GM23248 (cell line): ENCODE measurements at regions not wholly inside any gene's neighbourhood (a gene's known extent, or its start where the extent isn't known, plus 50 kb on each side); places are given as distances from the start of the nearest gene placed in this dataset.

Source experiments
- DNase-seq: peaks from one replicate; pipeline ENCODE4 v3.0.0-alpha.2; 2015
- H2AFZ ChIP-seq: fragments of 200-600 bp; sonication (generic); 2 replicates; pipeline ENCODE4 v1.6.1; 2016; ENCODE audit warnings: antibody characterized with exemption
- H3F3A ChIP-seq: fragments of 200-600 bp; sonication (generic); 2 replicates; pipeline ENCODE4 v1.6.1; 2016; ENCODE audit warnings: mild to moderate bottlenecking, antibody characterized with exemption, mixed run types; ENCODE audit not compliant: insufficient read depth
- H3K27ac ChIP-seq: fragments of 200-600 bp; sonication (generic); 2 replicates; pipeline ENCODE4 v1.5.1; 2016; ENCODE audit warnings: mild to moderate bottlenecking
- H3K27me3 ChIP-seq: fragments of 200-600 bp; sonication (generic); replicated peaks from 2 replicates; pipeline ENCODE4 v1.6.1; 2016; ENCODE audit warnings: mild to moderate bottlenecking; ENCODE audit not compliant: insufficient read depth
- H3K36me3 ChIP-seq: fragments of 200-600 bp; sonication (generic); 2 replicates; pipeline ENCODE4 v1.6.1; 2016; ENCODE audit warnings: low read depth, mild to moderate bottlenecking
- H3K4me1 ChIP-seq: fragments of 200-600 bp; sonication (generic); 2 replicates; pipeline ENCODE4 v1.6.1; 2016; ENCODE audit warnings: mild to moderate bottlenecking; ENCODE audit not compliant: insufficient read depth
- H3K4me2 ChIP-seq: fragments of 200-600 bp; sonication (generic); one replicate; pipeline ENCODE4 v1.6.1; 2016; ENCODE audit warnings: mild to moderate bottlenecking; ENCODE audit not compliant: unreplicated experiment
- H3K4me3 ChIP-seq: fragments of 200-600 bp; sonication (generic); 2 replicates; pipeline ENCODE4 v1.5.1; 2016; ENCODE audit warnings: mild to moderate bottlenecking
- H3K79me2 ChIP-seq: fragments of 200-600 bp; sonication (generic); 2 replicates; pipeline ENCODE4 v1.6.1; 2016; ENCODE audit warnings: mild to moderate bottlenecking; ENCODE audit not compliant: insufficient read depth
- H3K9ac ChIP-seq: fragments of 200-600 bp; sonication (generic); 2 replicates; pipeline ENCODE4 v1.6.1; 2016; ENCODE audit warnings: mild to moderate bottlenecking
- H3K9me2 ChIP-seq: fragments of 200-600 bp; sonication (generic); 2 replicates; pipeline ENCODE4 v1.6.1; 2016; ENCODE audit warnings: mixed run types, mild to moderate bottlenecking, moderate library complexity; ENCODE audit not compliant: insufficient read depth
- H3K9me3 ChIP-seq: fragments of 200-600 bp; sonication (generic); one replicate; pipeline ENCODE4 v1.6.1; 2017; ENCODE audit warnings: low read depth
- H4K20me1 ChIP-seq: fragments of 200-600 bp; sonication (generic); 2 replicates; pipeline ENCODE4 v1.6.0; 2016; ENCODE audit not compliant: insufficient read depth
- EZH2 ChIP-seq: fragments of 200-600 bp; sonication (generic); IDR thresholded peaks from 2 replicates; pipeline ENCODE4 v1.6.1; 2018; ENCODE audit warnings: antibody characterized with exemption, mild to moderate bottlenecking; ENCODE audit not compliant: insufficient read depth, poor library complexity, severe bottlenecking
- EZH2phosphoT487 ChIP-seq: fragments of 200-600 bp; sonication (generic); IDR thresholded peaks from 2 replicates; pipeline ENCODE4 v1.6.1; 2018; ENCODE audit warnings: antibody characterized with exemption, moderate library complexity, mild to moderate bottlenecking, low read depth; ENCODE audit not compliant: insufficient read depth
- WGBS, 2 experiments: methylation state at CpG; one replicate each; pipeline ENCODE4 v1.1.6; 2015 to 2017; ENCODE audit warnings: low lambda C conversion rate in 2 of 2, low coverage in 1 of 2; ENCODE audit errors: missing lambda C conversion rate in 2 of 2; 5-methylcytosine and 5-hydroxymethylcytosine counted together
- in situ Hi-C: fragments of 300-500 bp; cut with MboI; formaldehyde crosslinking; loops from 2 replicates; pipeline ENCODE4 v1.15.0; 2020

GRCh38 chr13:74868049-74868448 lies 613.9 kb downstream of the TBC1D4 start:
- Histone ChIP-seq H3K9me2 (no peaks in the 10 kb centered on the region), H3K27ac (no peak overlapping the region), H3F3A (peaks cover 18% of the 10 kb centered on the region), H3K4me1 (peaks cover 17% of the 10 kb centered on the region; the same call in 1 of the 2 replicates), H4K20me1 (no peaks in the 10 kb centered on the region), H3K9ac (no peak overlapping the region), H3K79me2 (no peaks in the 10 kb centered on the region), H3K9me3 (peaks cover 6% of the 10 kb centered on the region), H3K4me2 (no peak overlapping the region), H2AFZ (no peak overlapping the region), H3K36me3 (no peaks in the 10 kb centered on the region), H3K4me3 (no peak overlapping the region), H3K27me3 (no peaks in the 10 kb centered on the region)
- in situ Hi-C loops = no loop called here
- DNase-seq = peak; percentile 61
- TF ChIP-seq EZH2 = no peak
- TF ChIP-seq EZH2phosphoT487 = peak; percentile 77; the same call in 1 of the 2 replicates

GRCh38 chr13:74867460-74867859 lies 614.5 kb downstream of the TBC1D4 start:
- no peaks in the 10 kb centered on the region for H3K27me3 ChIP-seq
- peak; percentile 17 for DNase-seq
- no peak overlapping the region for H3K4me2 ChIP-seq
- H3K36me3 ChIP-seq = no peaks in the 10 kb centered on the region
- in situ Hi-C loops = no loop called here
- no peaks in the 10 kb centered on the region for H3K79me2 ChIP-seq
- H3K9ac ChIP-seq = no peak overlapping the region
- H2AFZ ChIP-seq = no peak overlapping the region
- no peak overlapping the region for H3K4me3 ChIP-seq
- TF ChIP-seq EZH2phosphoT487 (no peak), EZH2 (no peak)
- H4K20me1 ChIP-seq = no peaks in the 10 kb centered on the region
- H3F3A ChIP-seq = peaks cover 18% of the 10 kb centered on the region
- peaks cover 17% of the 10 kb centered on the region; the same call in 1 of the 2 replicates for H3K4me1 ChIP-seq
- H3K27ac ChIP-seq = no peak overlapping the region
- no peaks in the 10 kb centered on the region for H3K9me2 ChIP-seq
- H3K9me3 ChIP-seq = peaks cover 6% of the 10 kb centered on the region

GRCh38 chr13:74866101-74866500 lies 615.9 kb downstream of the TBC1D4 start:
- Histone ChIP-seq H3K36me3 (no peaks in the 10 kb centered on the region), H3K4me1 (peaks cover 17% of the 10 kb centered on the region; the same call in 1 of the 2 replicates), H2AFZ (no peak overlapping the region), H3K4me2 (no peak overlapping the region), H3K79me2 (no peaks in the 10 kb centered on the region), H3K27me3 (no peaks in the 10 kb centered on the region), H3K9me2 (no peaks in the 10 kb centered on the region), H3K9ac (no peak overlapping the region), H4K20me1 (no peaks in the 10 kb centered on the region), H3F3A (peaks cover 18% of the 10 kb centered on the region), H3K27ac (no peak overlapping the region), H3K4me3 (no peak overlapping the region), H3K9me3 (peaks cover 6% of the 10 kb centered on the region)
- no peak for TF ChIP-seq EZH2
- TF ChIP-seq EZH2phosphoT487 = no peak
- peak; percentile 11 for DNase-seq
- in situ Hi-C loops = no loop called here
- 10 to 13% methylated on average over 1 of the region's 1 CpG for WGBS, 2 experiments

GRCh38 chr13:74865656-74866055 lies 616.3 kb downstream of the TBC1D4 start:
- no peaks in the 10 kb centered on the region for H3K79me2 ChIP-seq
- H3K36me3 ChIP-seq = no peaks in the 10 kb centered on the region
- peaks cover 6% of the 10 kb centered on the region for H3K9me3 ChIP-seq
- peaks cover 17% of the 10 kb centered on the region; the same call in 1 of the 2 replicates for H3K4me1 ChIP-seq
- no peak overlapping the region for H2AFZ ChIP-seq
- in situ Hi-C loops = no loop called here
- no peak overlapping the region for H3K9ac ChIP-seq
- no peak overlapping the region for H3K4me3 ChIP-seq
- TF ChIP-seq EZH2phosphoT487 (no peak), EZH2 (no peak)
- no peak overlapping the region for H3K27ac ChIP-seq
- DNase-seq = no peak
- no peaks in the 10 kb centered on the region for H3K9me2 ChIP-seq
- no peak overlapping the region for H3K4me2 ChIP-seq
- peaks cover 18% of the 10 kb centered on the region for H3F3A ChIP-seq
- H4K20me1 ChIP-seq = no peaks in the 10 kb centered on the region
- no peaks in the 10 kb centered on the region for H3K27me3 ChIP-seq

DNA sequence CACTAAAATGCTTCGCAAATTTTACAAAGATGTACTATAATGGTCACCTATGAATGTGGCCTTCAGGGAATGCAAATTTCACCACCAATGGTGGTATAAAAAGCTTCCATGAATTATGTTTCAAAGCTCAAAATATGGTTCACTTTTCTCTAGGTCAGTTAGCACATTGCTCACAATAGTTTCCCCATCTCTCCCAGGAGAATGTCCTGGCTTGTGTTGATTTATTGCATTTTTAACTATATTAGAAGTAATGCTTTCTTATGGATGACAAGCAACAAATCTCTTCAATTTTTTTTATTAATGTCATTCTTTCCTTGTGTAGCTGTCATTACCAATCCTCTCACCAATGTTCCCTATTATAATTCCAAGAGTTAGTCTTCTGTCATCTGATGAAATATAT lies 621.2 kb downstream of the TBC1D4 start:
- H3K27me3 ChIP-seq = no peaks in the 10 kb centered on the region
- no peaks in the 10 kb centered on the region for H3K4me1 ChIP-seq
- no peak overlapping the region for H2AFZ ChIP-seq
- no peak overlapping the region for H3K27ac ChIP-seq
- no peaks in the 10 kb centered on the region for H3K9me3 ChIP-seq
- WGBS, 2 experiments = 87 to 90% methylated on average over 1 of the region's 1 CpG
- H3K79me2 ChIP-seq = no peaks in the 10 kb centered on the region
- no peaks in the 10 kb centered on the region for H3K36me3 ChIP-seq
- no peak overlapping the region for H3K9ac ChIP-seq
- in situ Hi-C loops = no loop called here
- H3K4me2 ChIP-seq = no peak overlapping the region
- no peak overlapping the region for H3K4me3 ChIP-seq
- H4K20me1 ChIP-seq = no peaks in the 10 kb centered on the region
- TF ChIP-seq EZH2 (no peak), EZH2phosphoT487 (no peak)
- no peaks in the 10 kb centered on the region for H3K9me2 ChIP-seq
- no peak for DNase-seq
- no peaks in the 10 kb centered on the region for H3F3A ChIP-seq
